Endothelial cell of umbilical vein (primary cell): ENCODE measurements at regions not wholly inside any gene's neighbourhood (a gene's known extent, or its start where the extent isn't known, plus 50 kb on each side); places are given as distances from the start of the nearest gene placed in this dataset.

Experiments
- BruUV-seq: library from RNA; stranded (reverse); fragments of 400-500 nt; replicated peaks from 2 replicates; lab custom pipeline; 2021; lab: Mats Ljungman, UMichigan
- CTCF ChIA-PET: fragments of 300-600, 350-600 bp; sonication (Branson Sonifier 250); formaldehyde crosslinking; loops from one replicate; lab custom pipeline; 2021; ENCODE audit warnings: antibody characterized with exemption, inconsistent platforms; lab: Charles Lee
- POLR2A ChIA-PET: fragments of 300-600, 350-600 bp; sonication (Branson Sonifier 250); formaldehyde crosslinking; loops from one replicate; lab custom pipeline; 2021; ENCODE audit warnings: antibody characterized with exemption, inconsistent platforms; lab: Charles Lee
- DNase-seq: peaks from one replicate; pipeline ENCODE4 v3.0.0-alpha.2; 2011; ENCODE audit warnings: low read depth, low spot score
- FAIRE-seq: peaks from 2 replicates; lab custom pipeline; 2011; peaks lifted over from hg19 to GRCh38; lab: Jason Lieb, UNC
- H2AFZ ChIP-seq: 2 replicates; pipeline ENCODE4 v1.6.0; 2012; ENCODE audit warnings: low read depth, low read length, control low read depth, inconsistent platforms
- H3K27ac ChIP-seq: 2 replicates; pipeline ENCODE4 v1.5.1; 2011; ENCODE audit warnings: low read depth, mild to moderate bottlenecking, control low read depth, low read length, moderate library complexity; ENCODE audit not compliant: insufficient read depth
- H3K27me3 ChIP-seq, 2 experiments: 2 replicates each; pipeline versions ENCODE4 v1.6.0 to v1.6.1; 2011; ENCODE audit warnings: low read length in 2 of 2, mixed read lengths in 1 of 2; ENCODE audit not compliant: control insufficient read depth in 2 of 2, insufficient read depth in 2 of 2
- H3K36me3 ChIP-seq, 2 experiments: 2 replicates in 1 of 2; 3 replicates in 1 of 2; pipeline ENCODE4 v1.5.1; 2011; ENCODE audit warnings: low read length in 2 of 2, mild to moderate bottlenecking in 1 of 2, moderate library complexity in 1 of 2; ENCODE audit not compliant: control insufficient read depth in 2 of 2, insufficient read depth in 2 of 2; ENCODE audit errors: extremely low read depth in 1 of 2
- H3K4me1 ChIP-seq: 3 replicates; pipeline ENCODE4 v1.5.1; 2011; ENCODE audit warnings: mild to moderate bottlenecking, low read length; ENCODE audit not compliant: control insufficient read depth, insufficient read depth; ENCODE audit errors: extremely low read depth
- H3K4me2 ChIP-seq: 2 replicates; pipeline ENCODE4 v1.6.1; 2011; ENCODE audit warnings: low read length, control low read depth, mixed read lengths; ENCODE audit not compliant: insufficient read depth
- H3K4me3 ChIP-seq, 3 experiments: fragments of 200-600 bp in 1 of 3; sonication (generic), shearing (Covaris generic) in 1 of 3; replicated peaks in 1 of 3; 2 replicates each; pipeline ENCODE4 v1.5.1; 2011 to 2016; ENCODE audit warnings: control low read depth in 3 of 3, low read length in 3 of 3, mild to moderate bottlenecking in 2 of 3, inconsistent platforms in 1 of 3, low read depth in 1 of 3, moderate library complexity in 1 of 3; ENCODE audit not compliant: insufficient read depth in 1 of 3
- H3K79me2 ChIP-seq: 2 replicates; pipeline ENCODE4 v1.6.0; 2012; ENCODE audit warnings: low read length, inconsistent platforms; ENCODE audit not compliant: control insufficient read depth, insufficient read depth
- H3K9ac ChIP-seq: replicated peaks from 2 replicates; pipeline ENCODE3; 2011; ENCODE audit warnings: low read length, control low read depth; ENCODE audit not compliant: insufficient read depth; ENCODE audit errors: extremely low read depth
- H3K9me1 ChIP-seq: replicated peaks from 3 replicates; pipeline ENCODE4 v1.6.0; 2011; ENCODE audit warnings: mild to moderate bottlenecking, low read length; ENCODE audit not compliant: control insufficient read depth, insufficient read depth; ENCODE audit errors: extremely low read depth
- H3K9me3 ChIP-seq: replicated peaks from 2 replicates; pipeline ENCODE4 v1.5.1; 2012; ENCODE audit warnings: low read length, inconsistent platforms; ENCODE audit not compliant: control insufficient read depth, insufficient read depth
- H4K20me1 ChIP-seq: replicated peaks from 2 replicates; pipeline ENCODE3; 2011; ENCODE audit warnings: mild to moderate bottlenecking, low read length; ENCODE audit not compliant: control insufficient read depth, insufficient read depth; ENCODE audit errors: extremely low read depth
- CTCF ChIP-seq, 2 donors: IDR thresholded peaks; 1 replicate in 1 of 2; 2 replicates in 1 of 2; pipeline ENCODE4 v1.5.1; 2011; ENCODE audit warnings: low read length in 2 of 2, mild to moderate bottlenecking in 2 of 2, moderate library complexity in 2 of 2, control low read depth in 1 of 2, inconsistent platforms in 1 of 2, low read depth in 1 of 2; ENCODE audit not compliant: insufficient read depth in 1 of 2; ENCODE audit errors: extremely low read depth in 1 of 2
- EZH2 ChIP-seq: IDR thresholded peaks from 2 replicates; pipeline ENCODE4 v1.6.1; 2012; ENCODE audit warnings: borderline replicate concordance, low read depth, mild to moderate bottlenecking, moderate library complexity, low read length, inconsistent platforms; ENCODE audit not compliant: severe bottlenecking
- FOS ChIP-seq: IDR thresholded peaks from 2 replicates; pipeline ENCODE4 v1.6.1; 2011; ENCODE audit warnings: mild to moderate bottlenecking, low read length, moderate library complexity, borderline replicate concordance; ENCODE audit not compliant: insufficient read depth
- GATA2 ChIP-seq: IDR thresholded peaks from 2 replicates; pipeline ENCODE4 v1.7.0; 2011; ENCODE audit warnings: low read depth, mild to moderate bottlenecking, moderate library complexity, mixed read lengths, low read length; ENCODE audit not compliant: insufficient read length, insufficient read depth
- JUN ChIP-seq: IDR thresholded peaks from 2 replicates; pipeline ENCODE4 v1.6.1; 2011; ENCODE audit warnings: borderline replicate concordance, low read depth; ENCODE audit not compliant: insufficient read length, insufficient read depth
- MAX ChIP-seq: IDR thresholded peaks from 2 replicates; pipeline ENCODE4 v1.6.1; 2011; ENCODE audit not compliant: insufficient read depth, insufficient read length
- MYC ChIP-seq: IDR thresholded peaks from one replicate; pipeline ENCODE4 v1.6.1; 2011; ENCODE audit warnings: mild to moderate bottlenecking, low read depth, low read length
- POLR2A ChIP-seq: IDR thresholded peaks from 2 replicates; pipeline ENCODE4 v1.6.1; 2012; ENCODE audit warnings: low read depth, mild to moderate bottlenecking, control low read depth, low read length
- POLR2AphosphoS5 ChIP-seq: IDR thresholded peaks from 2 replicates; pipeline ENCODE4 v1.6.1; 2012; ENCODE audit warnings: low read depth, mild to moderate bottlenecking, control low read depth, low read length, moderate library complexity; ENCODE audit not compliant: insufficient read depth
- dilution Hi-C: fragments of 300-500 bp; cut with MboI; formaldehyde crosslinking; loops from one replicate; pipeline ENCODE4 v1.15.0; 2019; ENCODE audit warnings: low sequenced_read_pairs; ENCODE audit not compliant: extremely low pct_ligation_motif_present
- intact Hi-C: fragments of 100-400 bp; cut with micrococcal nuclease; formaldehyde crosslinking; loops from one replicate; pipeline ENCODE4 v1.10.0; 2022

- POLR2A ChIA-PET: no interaction called here
- no peaks in the 10 kb centered on the region for H3K79me2 ChIP-seq
- H3K27ac ChIP-seq: no peak overlapping the region
- no peaks in the 10 kb centered on the region for H3K9me1 ChIP-seq
- dilution Hi-C loops (no loop called here), intact Hi-C loops (no loop called here)
- no peak overlapping the region for H3K4me3 ChIP-seq
- no peak for DNase-seq
- H3K36me3 ChIP-seq: no peaks in the 10 kb centered on the region
- no peaks in the 10 kb centered on the region for H3K4me1 ChIP-seq
- no peak for FAIRE-seq
- no TSS peak for BruUV-seq
- H3K27me3 ChIP-seq: no peaks in the 10 kb centered on the region
- H3K9ac ChIP-seq: no peak overlapping the region
- CTCF ChIA-PET: no interaction called here
- H3K4me2 ChIP-seq: no peak overlapping the region
- no peak for TF ChIP-seq FOS
- no peak for TF ChIP-seq CTCF (IDR thresholded peaks at IDR 0.05; ENCODE audit: extremely low read depth in 1 of 2, insufficient read depth in 1 of 2, low read depth in 1 of 2, low read length in 2 of 2)
- no peak for TF ChIP-seq MAX
- TF ChIP-seq MYC: no peak
- no peak for TF ChIP-seq POLR2AphosphoS5
- TF ChIP-seq JUN: no peak
- TF ChIP-seq EZH2: no peak
- no peak for TF ChIP-seq POLR2A
- no peak for TF ChIP-seq GATA2
- peaks cover 4% of the 10 kb centered on the region for H3K9me3 ChIP-seq
- no peaks in the 10 kb centered on the region for H4K20me1 ChIP-seq
- H2AFZ ChIP-seq: no peak overlapping the region
These were observed 450.0 kb downstream of the IPMK start for GRCh38 chr10:57817741-57818140.
